ENCODE measurements at regions not wholly inside any gene's neighbourhood (a gene's known extent, or its start where the extent isn't known, plus 50 kb on each side); places are given as distances from the start of the nearest gene placed in this dataset.

GRCh38 chr7:7125963-7126362 lies 56.4 kb upstream of the C1GALT1 start:
- TF ChIP-seq, protein P1, sequence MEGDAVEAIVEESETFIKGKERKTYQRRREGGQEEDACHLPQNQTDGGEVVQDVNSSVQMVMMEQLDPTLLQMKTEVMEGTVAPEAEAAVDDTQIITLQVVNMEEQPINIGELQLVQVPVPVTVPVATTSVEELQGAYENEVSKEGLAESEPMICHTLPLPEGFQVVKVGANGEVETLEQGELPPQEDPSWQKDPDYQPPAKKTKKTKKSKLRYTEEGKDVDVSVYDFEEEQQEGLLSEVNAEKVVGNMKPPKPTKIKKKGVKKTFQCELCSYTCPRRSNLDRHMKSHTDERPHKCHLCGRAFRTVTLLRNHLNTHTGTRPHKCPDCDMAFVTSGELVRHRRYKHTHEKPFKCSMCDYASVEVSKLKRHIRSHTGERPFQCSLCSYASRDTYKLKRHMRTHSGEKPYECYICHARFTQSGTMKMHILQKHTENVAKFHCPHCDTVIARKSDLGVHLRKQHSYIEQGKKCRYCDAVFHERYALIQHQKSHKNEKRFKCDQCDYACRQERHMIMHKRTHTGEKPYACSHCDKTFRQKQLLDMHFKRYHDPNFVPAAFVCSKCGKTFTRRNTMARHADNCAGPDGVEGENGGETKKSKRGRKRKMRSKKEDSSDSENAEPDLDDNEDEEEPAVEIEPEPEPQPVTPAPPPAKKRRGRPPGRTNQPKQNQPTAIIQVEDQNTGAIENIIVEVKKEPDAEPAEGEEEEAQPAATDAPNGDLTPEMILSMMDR (IDR thresholded peaks at IDR 0.05; ENCODE audit: poor library complexity) = no peak
- TF ChIP-seq EZH2phosphoT487 (IDR thresholded peaks at IDR 0.05; ENCODE audit: low read depth, severe bottlenecking, unreplicated experiment) (no peak), EZH2 (IDR thresholded peaks at IDR 0.05; ENCODE audit: borderline replicate concordance) (no peak)
